Keratinocyte (primary cell): ENCODE measurements at regions not wholly inside any gene's neighbourhood (a gene's known extent, or its start where the extent isn't known, plus 50 kb on each side); places are given as distances from the start of the nearest gene placed in this dataset.

Experiments used
- EZH2 ChIP-seq: IDR thresholded peaks from one replicate; pipeline ENCODE4 v1.6.1; 2012; ENCODE audit warnings: inconsistent platforms, mild to moderate bottlenecking, low read length, moderate library complexity
- TF ChIP-seq, protein P1 (sequence below), 3 experiments: IDR thresholded peaks in 1 of 3; conservative IDR thresholded peaks in 1 of 3; optimal IDR thresholded peaks in 1 of 3; 2 replicates in 2 of 3; 3 replicates in 1 of 3; pipeline versions ENCODE3 to v1.5.1; 2011; ENCODE audit warnings: low read length in 3 of 3, mild to moderate bottlenecking in 3 of 3, moderate library complexity in 2 of 3, control low read depth in 1 of 3, inconsistent platforms in 1 of 3; ENCODE audit not compliant: insufficient read depth in 2 of 3; ENCODE audit errors: extremely low read depth in 1 of 3

DNA sequence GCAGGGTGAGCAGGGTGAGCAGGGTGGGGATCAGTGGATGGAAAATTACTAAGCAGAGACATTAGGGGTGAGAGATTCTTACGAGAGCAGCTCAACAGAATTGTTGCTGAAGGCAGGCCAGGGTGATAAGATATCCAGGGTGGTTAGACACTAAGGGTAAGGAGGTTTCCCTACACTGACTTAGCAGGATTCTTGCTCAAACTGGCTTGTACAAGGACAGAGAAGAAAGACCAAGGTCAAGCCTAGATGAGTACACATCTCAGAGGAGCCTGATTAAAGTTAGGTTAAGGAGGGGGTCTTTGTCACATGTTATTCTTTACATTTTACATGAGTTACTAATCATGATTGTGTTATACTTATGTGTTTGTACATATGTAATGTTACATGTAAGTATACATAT is 262.8 kb upstream of the FANCL start:
- TF ChIP-seq, protein P1, sequence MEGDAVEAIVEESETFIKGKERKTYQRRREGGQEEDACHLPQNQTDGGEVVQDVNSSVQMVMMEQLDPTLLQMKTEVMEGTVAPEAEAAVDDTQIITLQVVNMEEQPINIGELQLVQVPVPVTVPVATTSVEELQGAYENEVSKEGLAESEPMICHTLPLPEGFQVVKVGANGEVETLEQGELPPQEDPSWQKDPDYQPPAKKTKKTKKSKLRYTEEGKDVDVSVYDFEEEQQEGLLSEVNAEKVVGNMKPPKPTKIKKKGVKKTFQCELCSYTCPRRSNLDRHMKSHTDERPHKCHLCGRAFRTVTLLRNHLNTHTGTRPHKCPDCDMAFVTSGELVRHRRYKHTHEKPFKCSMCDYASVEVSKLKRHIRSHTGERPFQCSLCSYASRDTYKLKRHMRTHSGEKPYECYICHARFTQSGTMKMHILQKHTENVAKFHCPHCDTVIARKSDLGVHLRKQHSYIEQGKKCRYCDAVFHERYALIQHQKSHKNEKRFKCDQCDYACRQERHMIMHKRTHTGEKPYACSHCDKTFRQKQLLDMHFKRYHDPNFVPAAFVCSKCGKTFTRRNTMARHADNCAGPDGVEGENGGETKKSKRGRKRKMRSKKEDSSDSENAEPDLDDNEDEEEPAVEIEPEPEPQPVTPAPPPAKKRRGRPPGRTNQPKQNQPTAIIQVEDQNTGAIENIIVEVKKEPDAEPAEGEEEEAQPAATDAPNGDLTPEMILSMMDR (optimal IDR thresholded peaks at IDR 0.05 in 1 of 3, IDR thresholded peaks at IDR 0.05 in 1 of 3, conservative IDR thresholded peaks at IDR 0.05 in 1 of 3; ENCODE audit: extremely low read depth in 1 of 3, insufficient read depth in 2 of 3, low read length in 3 of 3), result no peak
- TF ChIP-seq EZH2, result no peak
